B cell (primary cell): ENCODE measurements at regions not wholly inside any gene's neighbourhood (a gene's known extent, or its start where the extent isn't known, plus 50 kb on each side); places are given as distances from the start of the nearest gene placed in this dataset. TPM values are rescaled to one million over a fixed set of nuclear protein-coding genes. Genes with fewer than 3 reads are reported as not detected.

Experiments
- ATAC-seq: fragments of 200-7000 bp; cut with Tn5 transposase; one replicate; pipeline ENCODE4 v1.10.0; 2021; ENCODE audit warnings: low read depth, mild to moderate bottlenecking, moderate number of reproducible peaks, moderate library complexity
- CTCF ChIA-PET: fragments of 350-600 bp; sonication (Branson Sonifier 250); formaldehyde crosslinking; loops from one replicate; lab custom pipeline; 2021; ENCODE audit warnings: antibody characterized with exemption, inconsistent platforms; lab: Charles Lee
- POLR2A ChIA-PET: fragments of 350-600 bp; sonication (Branson Sonifier 250); formaldehyde crosslinking; loops from one replicate; lab custom pipeline; 2021; ENCODE audit warnings: antibody characterized with exemption; lab: Charles Lee
- DNase-seq: peaks from one replicate; pipeline ENCODE4 v3.0.0; 2013
- H2AFZ ChIP-seq: 2 replicates; pipeline ENCODE4 v1.6.1; 2012; ENCODE audit warnings: mild to moderate bottlenecking, low read depth, low read length; ENCODE audit not compliant: insufficient read depth, poor library complexity, severe bottlenecking
- H3K27ac ChIP-seq, 2 donors: 1 replicate in 1 of 2; 2 replicates in 1 of 2; pipeline ENCODE4 v1.5.1; 2012 to 2013; ENCODE audit warnings: low read length in 2 of 2, mild to moderate bottlenecking in 2 of 2, moderate library complexity in 1 of 2
- H3K27me3 ChIP-seq, 4 experiments: fragments of 200-600 bp in 1 of 4; sonication (generic) in 1 of 4; replicated peaks in 1 of 4; 1 replicate in 2 of 4; 2 replicates in 2 of 4; pipeline versions ENCODE4 v1.6.1 to v1.7.0; 2013 to 2016; ENCODE audit warnings: low read length in 3 of 4, mild to moderate bottlenecking in 2 of 4, mixed read lengths in 1 of 4, moderate library complexity in 1 of 4; ENCODE audit not compliant: insufficient read depth in 4 of 4, control insufficient read depth in 3 of 4; ENCODE audit errors: control extremely low read depth in 1 of 4
- H3K36me3 ChIP-seq, 2 experiments: replicated peaks in 1 of 2; 1 replicate in 1 of 2; 2 replicates in 1 of 2; pipeline versions ENCODE4 v1.6.1 to v1.7.1; 2013; ENCODE audit warnings: low read length in 1 of 2; ENCODE audit not compliant: insufficient read depth in 2 of 2, control insufficient read depth in 1 of 2; ENCODE audit errors: control extremely low read depth in 1 of 2, extremely low read depth in 1 of 2
- H3K4me1 ChIP-seq, 2 donors: fragments of 200-600 bp in 1 of 2; sonication (generic) in 1 of 2; 1 replicate in 1 of 2; 2 replicates in 1 of 2; pipeline versions ENCODE4 v1.5.1 to v1.6.1; 2013 to 2017; ENCODE audit warnings: low read length in 2 of 2; ENCODE audit not compliant: control insufficient read depth in 2 of 2, insufficient read depth in 2 of 2
- H3K4me2 ChIP-seq: replicated peaks from 2 replicates; pipeline ENCODE3; 2012; ENCODE audit warnings: mild to moderate bottlenecking, low read depth, low read length; ENCODE audit not compliant: poor library complexity, severe bottlenecking
- H3K4me3 ChIP-seq, 5 experiments: fragments of 200-600 bp in 1 of 5; sonication (generic) in 1 of 5; 1 replicate in 3 of 5; 2 replicates in 2 of 5; pipeline versions ENCODE4 v1.5.1 to v1.7.0; 2011 to 2016; ENCODE audit warnings: low read length in 4 of 5, mild to moderate bottlenecking in 4 of 5, low read depth in 2 of 5, control low read depth in 1 of 5, moderate library complexity in 1 of 5; ENCODE audit not compliant: insufficient read depth in 1 of 5; ENCODE audit errors: control extremely low read depth in 1 of 5, extremely low read depth in 1 of 5
- H3K79me2 ChIP-seq: fragments of 200-600 bp; sonication (generic); one replicate; pipeline ENCODE4 v1.6.0; 2016; ENCODE audit warnings: low read length; ENCODE audit not compliant: control insufficient read depth, insufficient read depth
- H3K9ac ChIP-seq: fragments of 200-600 bp; sonication (generic); 2 replicates; pipeline ENCODE4 v1.6.1; 2017; ENCODE audit warnings: mild to moderate bottlenecking, low read length, moderate library complexity
- H3K9me3 ChIP-seq, 3 donors: one replicate each; pipeline versions ENCODE4 v1.6.1 to v1.7.1; 2013; ENCODE audit warnings: low read length in 2 of 3; ENCODE audit not compliant: control insufficient read depth in 2 of 3, insufficient read depth in 1 of 3; ENCODE audit errors: control extremely low read depth in 1 of 3
- H4K20me1 ChIP-seq: 2 replicates; pipeline ENCODE4 v1.6.0; 2012; ENCODE audit warnings: mild to moderate bottlenecking, low read length; ENCODE audit not compliant: insufficient read depth, control insufficient read depth, poor library complexity, severe bottlenecking
- H3K27ac Mint-ChIP-seq: one replicate; pipeline ENCODE4 v1.8.0; 2021; ENCODE audit warnings: mixed read lengths
- H3K27me3 Mint-ChIP-seq: one replicate; pipeline ENCODE4 v1.8.0; 2021; ENCODE audit warnings: mixed read lengths
- H3K4me1 Mint-ChIP-seq: one replicate; pipeline ENCODE4 v1.8.0; 2021; ENCODE audit warnings: mixed read lengths
- H3K4me3 Mint-ChIP-seq: one replicate; pipeline ENCODE4 v1.8.0; 2021; ENCODE audit warnings: mixed read lengths
- H3K9me3 Mint-ChIP-seq: one replicate; pipeline ENCODE4 v1.8.0; 2022; ENCODE audit warnings: mixed read lengths; ENCODE audit not compliant: insufficient read depth
- WGBS: methylation state at CpG from one replicate; pipeline ENCODE4 v1.1.5; 2013; ENCODE audit warnings: missing lambda C conversion rate; ENCODE audit not compliant: insufficient coverage; 5-methylcytosine and 5-hydroxymethylcytosine counted together
- intact Hi-C: fragments of 100-400 bp; cut with micrococcal nuclease; formaldehyde crosslinking; loops from one replicate; pipeline ENCODE4 v1.10.0; 2022
- small RNA-seq: library from RNA; depleted of rRNA; stranded (forward); fragments of <200 nt; gene quantifications from one replicate; pipeline ENCODE3, GENCODE V24; 2012; ENCODE audit warnings: low replicate concordance, low read depth; ENCODE audit not compliant: insufficient read length
- TF ChIP-seq, protein P1 (sequence below): fragments of 200-600 bp; IDR thresholded peaks from one replicate; pipeline ENCODE4 v1.8.0; 2022; ENCODE audit warnings: antibody characterized with exemption, mild to moderate bottlenecking

GRCh38 chr7:124084024-124084423 is 51.2 kb upstream of the TMEM229A start:
- Histone ChIP-seq H3K4me2 (no peak overlapping the region), H2AFZ (no peak overlapping the region), H3K9me3 (no peaks in the 10 kb centered on the region), H3K4me1 (no peaks in the 10 kb centered on the region), H3K27ac (no peak overlapping the region), H4K20me1 (no peaks in the 10 kb centered on the region), H3K36me3 (no peaks in the 10 kb centered on the region), H3K9ac (no peak overlapping the region), H3K79me2 (no peaks in the 10 kb centered on the region), H3K4me3 (no peak overlapping the region), H3K27me3 (no peaks in the 10 kb centered on the region)
- Mint-ChIP-seq H3K4me1 (no peaks in the 10 kb centered on the region), H3K9me3 (no peaks in the 10 kb centered on the region), H3K27me3 (no peaks in the 10 kb centered on the region), H3K4me3 (no peak overlapping the region), H3K27ac (no peak overlapping the region)
- ChIA-PET CTCF (no interaction called here), POLR2A (no interaction called here)
- TF ChIP-seq, protein P1, sequence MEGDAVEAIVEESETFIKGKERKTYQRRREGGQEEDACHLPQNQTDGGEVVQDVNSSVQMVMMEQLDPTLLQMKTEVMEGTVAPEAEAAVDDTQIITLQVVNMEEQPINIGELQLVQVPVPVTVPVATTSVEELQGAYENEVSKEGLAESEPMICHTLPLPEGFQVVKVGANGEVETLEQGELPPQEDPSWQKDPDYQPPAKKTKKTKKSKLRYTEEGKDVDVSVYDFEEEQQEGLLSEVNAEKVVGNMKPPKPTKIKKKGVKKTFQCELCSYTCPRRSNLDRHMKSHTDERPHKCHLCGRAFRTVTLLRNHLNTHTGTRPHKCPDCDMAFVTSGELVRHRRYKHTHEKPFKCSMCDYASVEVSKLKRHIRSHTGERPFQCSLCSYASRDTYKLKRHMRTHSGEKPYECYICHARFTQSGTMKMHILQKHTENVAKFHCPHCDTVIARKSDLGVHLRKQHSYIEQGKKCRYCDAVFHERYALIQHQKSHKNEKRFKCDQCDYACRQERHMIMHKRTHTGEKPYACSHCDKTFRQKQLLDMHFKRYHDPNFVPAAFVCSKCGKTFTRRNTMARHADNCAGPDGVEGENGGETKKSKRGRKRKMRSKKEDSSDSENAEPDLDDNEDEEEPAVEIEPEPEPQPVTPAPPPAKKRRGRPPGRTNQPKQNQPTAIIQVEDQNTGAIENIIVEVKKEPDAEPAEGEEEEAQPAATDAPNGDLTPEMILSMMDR, result no peak
- intact Hi-C loops, result no loop called here
- WGBS, result 33% methylated on average over 1 of the region's 3 CpGs
- no peak for DNase-seq
- ATAC-seq, result no peak

Small RNA genes lying in the stretch of these regions (small RNA-seq; reads per million reads assigned to genes)
- gene RNU6-102P, result not detected
